T-cell (primary cell): ENCODE measurements at regions not wholly inside any gene's neighbourhood (a gene's known extent, or its start where the extent isn't known, plus 50 kb on each side); places are given as distances from the start of the nearest gene placed in this dataset.

Source experiments
- ATAC-seq, 4 experiments: fragments of 200-7000 bp in 3 of 4; fragments of 150-1000 bp in 1 of 4; cut with Tn5 transposase; replicated peaks in 1 of 4; 1 replicate in 3 of 4; 2 replicates in 1 of 4; pipeline ENCODE4 v1.10.0; 2021; ENCODE audit warnings: moderate library complexity in 3 of 4, mild to moderate bottlenecking in 2 of 4, moderate number of reproducible peaks in 1 of 4
- CTCF ChIA-PET, 2 donors: fragments of 300-600 bp; sonication (Branson Sonifier 250); formaldehyde crosslinking; loops; one replicate each; lab custom pipeline; 2022; ENCODE audit warnings: antibody characterized with exemption in 2 of 2; lab: Charles Lee
- POLR2A ChIA-PET, 2 donors: fragments of 300-600 bp; sonication (Branson Sonifier 250); formaldehyde crosslinking; loops; one replicate each; lab custom pipeline; 2022; ENCODE audit warnings: antibody characterized with exemption in 2 of 2; lab: Charles Lee
- DNase-seq, 35 experiments: peaks; one replicate each; pipeline versions ENCODE4 v3.0.0 to v3.0.0-alpha.2; 2013 to 2023
- H3K27ac ChIP-seq: one replicate; pipeline ENCODE4 v1.5.1; 2013; ENCODE audit warnings: low read length
- H3K27me3 ChIP-seq, 2 experiments: replicated peaks in 1 of 2; 1 replicate in 1 of 2; 2 replicates in 1 of 2; pipeline versions ENCODE4 v1.6.1 to v1.7.0; 2013; ENCODE audit warnings: low read length in 1 of 2, mixed read lengths in 1 of 2; ENCODE audit not compliant: control insufficient read depth in 2 of 2, insufficient read depth in 2 of 2; ENCODE audit errors: extremely low read depth in 1 of 2
- H3K36me3 ChIP-seq, 2 donors: 1 replicate in 1 of 2; 2 replicates in 1 of 2; pipeline versions ENCODE4 v1.6.1 to v1.7.0; 2013; ENCODE audit warnings: low read length in 1 of 2; ENCODE audit not compliant: control insufficient read depth in 2 of 2, insufficient read depth in 1 of 2; ENCODE audit errors: extremely low read depth in 1 of 2
- H3K4me1 ChIP-seq, 2 experiments: 1 replicate in 1 of 2; 2 replicates in 1 of 2; pipeline versions ENCODE4 v1.6.1 to v1.7.0; 2013; ENCODE audit warnings: low read length in 2 of 2, mixed read lengths in 1 of 2; ENCODE audit not compliant: insufficient read depth in 2 of 2, control insufficient read depth in 1 of 2; ENCODE audit errors: extremely low read depth in 1 of 2
- H3K4me3 ChIP-seq, 2 donors: 1 replicate in 1 of 2; 2 replicates in 1 of 2; pipeline versions ENCODE4 v1.5.1 to v1.7.0; 2013; ENCODE audit warnings: mild to moderate bottlenecking in 2 of 2, low read length in 1 of 2, moderate library complexity in 1 of 2; ENCODE audit not compliant: control insufficient read depth in 1 of 2; ENCODE audit errors: extremely low read depth in 1 of 2
- H3K9me3 ChIP-seq: 2 replicates; pipeline ENCODE4 v1.7.0; 2013
- H3K27ac Mint-ChIP-seq, 2 donors: one replicate each; pipeline ENCODE4 v1.8.0; 2020 to 2021; ENCODE audit warnings: mild to moderate bottlenecking in 2 of 2, mixed read lengths in 2 of 2
- H3K27me3 Mint-ChIP-seq, 2 donors: one replicate each; pipeline ENCODE4 v1.8.0; 2021 to 2022; ENCODE audit warnings: mixed read lengths in 2 of 2
- H3K36me3 Mint-ChIP-seq: one replicate; pipeline ENCODE4 v1.8.0; 2021; ENCODE audit warnings: mixed read lengths
- H3K4me1 Mint-ChIP-seq, 3 donors: one replicate each; pipeline ENCODE4 v1.8.0; 2020 to 2022; ENCODE audit warnings: mixed read lengths in 3 of 3, mild to moderate bottlenecking in 1 of 3
- H3K4me3 Mint-ChIP-seq, 3 donors: one replicate each; pipeline ENCODE4 v1.8.0; 2020 to 2022; ENCODE audit warnings: mild to moderate bottlenecking in 3 of 3, mixed read lengths in 3 of 3, moderate library complexity in 3 of 3
- H3K9me3 Mint-ChIP-seq, 3 donors: one replicate each; pipeline ENCODE4 v1.8.0; 2020 to 2022; ENCODE audit warnings: mixed read lengths in 3 of 3
- whole genome bisulfite sequencing: methylation state at CpG from one replicate; pipeline ENCODE4 v1.1.5; 2013; ENCODE audit warnings: missing lambda C conversion rate; ENCODE audit not compliant: insufficient coverage; 5-methylcytosine and 5-hydroxymethylcytosine counted together

DNA sequence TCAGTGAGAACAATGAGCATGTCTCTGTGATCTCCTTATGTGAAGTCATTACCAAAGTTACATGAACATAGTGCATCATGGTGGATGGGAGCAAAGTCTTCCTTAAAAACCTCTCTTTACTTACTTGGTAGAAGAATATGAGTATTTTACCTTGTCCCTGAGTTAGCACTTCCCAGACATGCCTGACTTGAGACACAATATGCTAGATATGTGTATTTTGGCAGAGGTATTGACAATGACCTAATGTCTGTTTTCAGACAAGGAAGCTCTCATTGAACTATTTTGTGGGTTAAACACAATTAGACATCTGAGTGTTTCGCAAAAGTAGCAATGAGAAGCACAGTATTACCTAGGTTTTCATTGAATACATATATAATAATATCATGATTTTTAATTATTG lies 99.1 kb upstream of the MC4R start:
- Histone ChIP-seq H3K4me1 (no peaks in the 10 kb centered on the region), H3K27ac (no peak overlapping the region), H3K36me3 (no peaks in the 10 kb centered on the region), H3K9me3 (no peaks in the 10 kb centered on the region), H3K4me3 (no peak overlapping the region), H3K27me3 (no peaks in the 10 kb centered on the region)
- Mint-ChIP-seq H3K9me3 (peaks cover 0 to 15% (median 4%) of the 10 kb centered on the region in 3 donors), H3K36me3 (no peaks in the 10 kb centered on the region), H3K4me3 (no peak overlapping the region), H3K27ac (no peak overlapping the region), H3K4me1 (no peaks in the 10 kb centered on the region), H3K27me3 (no peaks in the 10 kb centered on the region)
- POLR2A ChIA-PET: no interaction called here
- ATAC-seq (no peak), DNase-seq (no peak)
- CTCF ChIA-PET: no interaction called here
- WGBS: no CpG with 5 or more reads among the region's 1 CpG

DNA sequence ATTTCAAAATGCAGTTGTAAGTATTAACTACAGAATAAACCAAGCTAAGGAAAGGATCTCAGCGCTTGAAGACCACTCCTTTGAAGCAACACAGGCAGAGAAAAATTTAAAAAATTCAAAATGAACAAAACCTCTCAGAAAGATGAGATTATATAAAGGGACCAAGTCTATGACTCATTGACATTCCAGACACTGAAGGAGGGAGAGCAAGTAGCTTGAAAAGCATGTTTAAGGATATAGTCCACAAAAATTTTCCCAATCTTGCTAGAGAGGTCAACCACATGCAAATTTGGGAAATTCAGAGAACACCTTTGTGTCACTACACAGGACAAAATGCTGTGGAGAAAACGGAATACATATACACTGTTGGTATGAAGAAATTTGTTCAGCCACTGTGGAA lies 112.6 kb upstream of the MC4R start:
- no peaks in the 10 kb centered on the region for H3K4me1 Mint-ChIP-seq
- no peak overlapping the region for H3K27ac Mint-ChIP-seq
- no peaks in the 10 kb centered on the region for H3K36me3 Mint-ChIP-seq
- ATAC-seq (no peak), DNase-seq (no peak)
- H3K4me3 Mint-ChIP-seq: no peak overlapping the region
- Histone ChIP-seq H3K4me1 (no peaks in the 10 kb centered on the region), H3K27me3 (no peaks in the 10 kb centered on the region), H3K27ac (no peak overlapping the region), H3K36me3 (no peaks in the 10 kb centered on the region), H3K4me3 (no peak overlapping the region), H3K9me3 (no peaks in the 10 kb centered on the region)
- H3K27me3 Mint-ChIP-seq: no peaks in the 10 kb centered on the region
- H3K9me3 Mint-ChIP-seq: peaks cover 0 to 13% (median 0%) of the 10 kb centered on the region in 3 donors
- ChIA-PET POLR2A (no interaction called here), CTCF (no interaction called here)
- WGBS: no CpG with 5 or more reads among the region's 2 CpGs

DNA sequence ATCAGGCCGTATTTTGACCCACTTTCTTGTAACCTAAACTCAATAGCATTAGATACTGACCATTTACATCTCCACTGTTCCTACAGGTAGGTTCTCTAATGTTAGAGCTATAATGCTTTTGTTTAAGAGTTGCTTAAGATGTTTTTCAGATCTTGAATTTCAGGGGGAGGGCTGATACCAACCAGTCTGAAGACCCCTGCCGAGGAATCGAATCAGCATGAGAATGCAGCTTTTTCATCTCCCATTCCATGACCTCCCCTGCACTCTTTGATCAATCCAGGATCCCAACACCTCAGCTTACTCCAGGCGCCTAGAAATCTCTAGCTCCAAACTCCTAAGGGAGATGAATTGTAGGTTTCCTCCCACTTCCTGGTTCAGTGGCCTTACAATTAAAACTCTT lies 120.5 kb upstream of the MC4R start:
- ATAC-seq (no peak), DNase-seq (no peak)
- H3K4me1 ChIP-seq: no peaks in the 10 kb centered on the region
- no peaks in the 10 kb centered on the region for H3K4me1 Mint-ChIP-seq
- WGBS: 50% methylated on average over 2 of the region's 4 CpGs
- H3K4me3 ChIP-seq: no peak overlapping the region
- H3K4me3 Mint-ChIP-seq: no peak overlapping the region
- H3K36me3 ChIP-seq: no peaks in the 10 kb centered on the region
- no peak overlapping the region for H3K27ac Mint-ChIP-seq
- CTCF ChIA-PET: no interaction called here
- H3K36me3 Mint-ChIP-seq: no peaks in the 10 kb centered on the region
- H3K27me3 ChIP-seq: no peaks in the 10 kb centered on the region
- peaks cover 0 to 9% (median 2%) of the 10 kb centered on the region in 3 donors for H3K9me3 Mint-ChIP-seq
- POLR2A ChIA-PET: no interaction called here
- H3K27me3 Mint-ChIP-seq: no peaks in the 10 kb centered on the region
- no peak overlapping the region for H3K27ac ChIP-seq
- H3K9me3 ChIP-seq: no peaks in the 10 kb centered on the region

GRCh38 chr18:60499675-60500074 lies 127.1 kb upstream of the MC4R start:
- POLR2A ChIA-PET: no interaction called here
- CTCF ChIA-PET: no interaction called here
- Mint-ChIP-seq H3K4me1 (no peaks in the 10 kb centered on the region), H3K27me3 (no peaks in the 10 kb centered on the region), H3K4me3 (no peak overlapping the region), H3K9me3 (peaks cover 0 to 10% (median 0%) of the 10 kb centered on the region in 3 donors), H3K27ac (no peak overlapping the region), H3K36me3 (no peaks in the 10 kb centered on the region)
- no peak overlapping the region for H3K27ac ChIP-seq
- WGBS: 94% methylated on average over 3 of the region's 4 CpGs
- no peaks in the 10 kb centered on the region for H3K9me3 ChIP-seq
- DNase-seq: no peak
- ATAC-seq: no peak
- H3K36me3 ChIP-seq: no peaks in the 10 kb centered on the region
- H3K4me1 ChIP-seq: no peaks in the 10 kb centered on the region
- no peak overlapping the region for H3K4me3 ChIP-seq
- no peaks in the 10 kb centered on the region for H3K27me3 ChIP-seq

DNA sequence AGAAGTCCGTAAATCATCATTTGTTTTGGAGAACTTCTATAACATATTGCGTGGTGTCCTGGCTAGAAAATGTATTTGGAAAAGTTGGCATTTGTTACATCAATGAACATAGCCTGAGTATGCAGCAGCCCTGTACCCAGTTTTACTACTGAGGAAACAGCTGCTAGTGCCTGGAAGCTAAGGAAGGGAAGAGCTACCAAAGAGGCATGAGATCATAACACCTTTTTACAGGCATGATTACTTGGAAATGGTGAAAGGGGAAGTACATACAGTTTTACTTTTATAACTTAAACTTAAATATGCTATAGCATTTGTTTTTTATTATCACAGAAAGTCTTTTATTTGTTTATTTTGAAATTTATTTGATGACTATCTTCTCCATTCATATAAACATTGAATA lies 128.4 kb upstream of the MC4R start:
- H3K27me3 Mint-ChIP-seq: no peaks in the 10 kb centered on the region
- no peak for ATAC-seq
- Histone ChIP-seq H3K9me3 (no peaks in the 10 kb centered on the region), H3K4me1 (no peaks in the 10 kb centered on the region), H3K27ac (no peak overlapping the region), H3K36me3 (no peaks in the 10 kb centered on the region), H3K27me3 (no peaks in the 10 kb centered on the region), H3K4me3 (no peak overlapping the region)
- peaks cover 0 to 10% (median 0%) of the 10 kb centered on the region in 3 donors for H3K9me3 Mint-ChIP-seq
- no peak for DNase-seq
- H3K4me3 Mint-ChIP-seq: no peak overlapping the region
- H3K27ac Mint-ChIP-seq: no peak overlapping the region
- H3K36me3 Mint-ChIP-seq: no peaks in the 10 kb centered on the region
- WGBS: no CpG with 5 or more reads among the region's 2 CpGs
- ChIA-PET POLR2A (no interaction called here), CTCF (no interaction called here)
- no peaks in the 10 kb centered on the region for H3K4me1 Mint-ChIP-seq

DNA sequence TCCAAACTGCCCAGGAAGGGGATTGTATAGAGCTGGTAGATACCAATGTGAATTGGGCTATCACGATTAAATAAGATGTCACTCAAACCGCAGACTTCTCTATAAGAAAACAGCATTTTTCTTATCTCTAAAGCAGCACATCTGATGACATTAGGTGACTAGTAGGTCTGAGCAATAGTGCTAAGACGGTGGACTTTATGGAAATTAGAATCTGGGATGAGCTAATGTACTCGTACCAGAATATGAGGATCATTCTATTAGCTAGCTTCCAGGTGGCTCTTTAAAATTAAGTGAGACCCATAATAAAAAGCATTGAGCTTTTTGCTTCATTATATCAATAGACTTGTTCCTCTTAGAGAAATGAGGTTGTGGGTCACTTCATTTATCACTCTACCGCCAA lies 130.0 kb upstream of the MC4R start:
- Mint-ChIP-seq H3K4me1 (no peaks in the 10 kb centered on the region), H3K9me3 (peaks cover 0 to 9% (median 0%) of the 10 kb centered on the region in 3 donors), H3K27ac (no peak overlapping the region), H3K36me3 (no peaks in the 10 kb centered on the region), H3K27me3 (no peaks in the 10 kb centered on the region), H3K4me3 (no peak overlapping the region)
- Histone ChIP-seq H3K27me3 (no peaks in the 10 kb centered on the region), H3K4me1 (no peaks in the 10 kb centered on the region), H3K9me3 (no peaks in the 10 kb centered on the region), H3K27ac (no peak overlapping the region), H3K36me3 (no peaks in the 10 kb centered on the region), H3K4me3 (no peak overlapping the region)
- DNase-seq (no peak), ATAC-seq (no peak)
- whole genome bisulfite sequencing: no CpG with 5 or more reads among the region's 5 CpGs
- POLR2A ChIA-PET: no interaction called here
- CTCF ChIA-PET: interaction anchor here in 1 of 2 donors (0.5 kb wide), 1 partner anchor 853 kb away, joined by 3 read pairs; no protein-coding TSS in a partner anchor

DNA sequence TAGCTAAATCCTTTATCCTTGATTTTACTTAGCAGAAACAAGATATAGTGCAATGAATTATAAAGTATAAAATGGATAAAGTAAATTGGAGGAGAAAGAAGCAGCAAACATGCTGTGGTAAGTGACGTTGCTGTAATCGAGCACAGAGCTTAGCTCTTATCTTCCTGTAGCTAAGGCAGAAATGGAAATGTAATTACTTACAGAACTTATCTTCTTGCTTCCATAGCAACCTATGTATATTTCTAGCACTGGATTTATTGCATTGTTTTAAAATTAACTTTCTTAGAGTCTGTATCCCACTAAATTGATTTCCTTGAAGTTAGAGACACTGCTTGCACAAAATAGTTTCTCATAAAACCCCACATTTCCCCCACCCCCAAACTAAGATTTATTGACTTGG lies 130.6 kb upstream of the MC4R start:
- Mint-ChIP-seq H3K27ac (no peak overlapping the region), H3K4me1 (no peaks in the 10 kb centered on the region), H3K9me3 (peaks cover 0 to 9% (median 0%) of the 10 kb centered on the region in 3 donors), H3K27me3 (no peaks in the 10 kb centered on the region), H3K4me3 (no peak overlapping the region), H3K36me3 (no peaks in the 10 kb centered on the region)
- Histone ChIP-seq H3K9me3 (no peaks in the 10 kb centered on the region), H3K4me1 (no peaks in the 10 kb centered on the region), H3K27me3 (no peaks in the 10 kb centered on the region), H3K4me3 (no peak overlapping the region), H3K27ac (no peak overlapping the region), H3K36me3 (no peaks in the 10 kb centered on the region)
- no peak for ATAC-seq
- ChIA-PET CTCF (interaction anchor here in 1 of 2 donors (0.5 kb wide), 1 partner anchor 853 kb away, joined by 3 read pairs; no protein-coding TSS in a partner anchor), POLR2A (no interaction called here)
- no peak for DNase-seq
- no CpG with 5 or more reads among the region's 2 CpGs for WGBS
